Smooth muscle cell (in vitro differentiated cells): ENCODE measurements at regions not wholly inside any gene's neighbourhood (a gene's known extent, or its start where the extent isn't known, plus 50 kb on each side); places are given as distances from the start of the nearest gene placed in this dataset.

Source experiments
- DNase-seq: peaks from one replicate; lab custom pipeline; 2025; ENCODE audit not compliant: unreplicated experiment; lab: John Stamatoyannopoulos, UW
- H2AFZ ChIP-seq: fragments of 200-600 bp; sonication (generic); 2 replicates; pipeline ENCODE4 v1.6.0; 2016; ENCODE audit warnings: antibody characterized with exemption, low read depth, mild to moderate bottlenecking
- H3F3A ChIP-seq: fragments of 200-600 bp; sonication (generic); 2 replicates; pipeline ENCODE4 v1.6.0; 2017; ENCODE audit warnings: antibody characterized with exemption, low read depth
- H3K27ac ChIP-seq: fragments of 200-600 bp; sonication (generic); 2 replicates; pipeline ENCODE4 v1.5.1; 2016; ENCODE audit warnings: low read depth, mild to moderate bottlenecking
- H3K27me3 ChIP-seq: fragments of 200-600 bp; sonication (generic); 2 replicates; pipeline ENCODE4 v1.6.1; 2016; ENCODE audit warnings: low read depth, mild to moderate bottlenecking
- H3K36me3 ChIP-seq: fragments of 200-600 bp; sonication (generic); 2 replicates; pipeline ENCODE4 v1.5.1; 2016; ENCODE audit warnings: low read depth
- H3K4me1 ChIP-seq: fragments of 200-600 bp; sonication (generic); 2 replicates; pipeline ENCODE4 v1.5.1; 2016; ENCODE audit warnings: low read depth
- H3K4me2 ChIP-seq: fragments of 200-600 bp; sonication (generic); 2 replicates; pipeline ENCODE4 v1.6.0; 2016; ENCODE audit warnings: mild to moderate bottlenecking
- H3K4me3 ChIP-seq: fragments of 200-600 bp; sonication (generic); 2 replicates; pipeline ENCODE4 v1.5.1; 2016; ENCODE audit warnings: mild to moderate bottlenecking
- H3K79me2 ChIP-seq: fragments of 200-600 bp; sonication (generic); 2 replicates; pipeline ENCODE4 v1.6.0; 2016; ENCODE audit warnings: low read depth, mild to moderate bottlenecking
- H3K9ac ChIP-seq: fragments of 200-600 bp; sonication (generic); 2 replicates; pipeline ENCODE4 v1.6.0; 2016; ENCODE audit warnings: low read depth
- H3K9me3 ChIP-seq: fragments of 200-600 bp; sonication (generic); replicated peaks from 2 replicates; pipeline ENCODE4 v1.5.1; 2016; ENCODE audit warnings: low read depth
- H4K20me1 ChIP-seq: fragments of 200-600 bp; sonication (generic); 2 replicates; pipeline ENCODE4 v1.6.0; 2016; ENCODE audit warnings: low read depth
- CTCF ChIP-seq: fragments of 200-600 bp; sonication (generic); IDR thresholded peaks from 2 replicates; pipeline ENCODE4 v1.5.1; 2017; ENCODE audit warnings: borderline replicate concordance, mild to moderate bottlenecking, antibody characterized with exemption; ENCODE audit not compliant: insufficient read depth, poor library complexity, severe bottlenecking
- WGBS: methylation state at CpG from one replicate; pipeline ENCODE4 v1.1.7; 2016; ENCODE audit warnings: low lambda C conversion rate; 5-methylcytosine and 5-hydroxymethylcytosine counted together

- no peaks in the 10 kb centered on the region for H3K79me2 ChIP-seq
- H3F3A ChIP-seq: no peaks in the 10 kb centered on the region
- DNase-seq: no peak
- no peak for TF ChIP-seq CTCF
- no peak overlapping the region for H2AFZ ChIP-seq
- WGBS: 90% methylated on average over 3 of the region's 3 CpGs
- H3K27me3 ChIP-seq: no peaks in the 10 kb centered on the region
- no peak overlapping the region for H3K27ac ChIP-seq
- no peak overlapping the region for H3K4me2 ChIP-seq
- H3K9ac ChIP-seq: no peak overlapping the region
- no peaks in the 10 kb centered on the region for H3K9me3 ChIP-seq
- H3K36me3 ChIP-seq: no peaks in the 10 kb centered on the region
- H3K4me1 ChIP-seq: no peaks in the 10 kb centered on the region
- no peak overlapping the region for H3K4me3 ChIP-seq
- no peaks in the 10 kb centered on the region for H4K20me1 ChIP-seq
Measured at GRCh38 chr13:55497486-55497885, 1643.2 kb upstream of the PRR20A start.

GRCh38 chr13:55500694-55501093 lies 1640.0 kb upstream of the PRR20A start:
- 93% methylated on average over 2 of the region's 2 CpGs for WGBS
- Histone ChIP-seq H3K4me2 (no peak overlapping the region), H3K79me2 (no peaks in the 10 kb centered on the region), H3K27ac (no peak overlapping the region), H2AFZ (no peak overlapping the region), H3K4me3 (no peak overlapping the region), H3K4me1 (no peaks in the 10 kb centered on the region), H3K36me3 (no peaks in the 10 kb centered on the region), H4K20me1 (no peaks in the 10 kb centered on the region), H3K27me3 (no peaks in the 10 kb centered on the region), H3K9me3 (no peaks in the 10 kb centered on the region), H3F3A (no peaks in the 10 kb centered on the region), H3K9ac (no peak overlapping the region)
- no peak for TF ChIP-seq CTCF
- no peak for DNase-seq

DNA sequence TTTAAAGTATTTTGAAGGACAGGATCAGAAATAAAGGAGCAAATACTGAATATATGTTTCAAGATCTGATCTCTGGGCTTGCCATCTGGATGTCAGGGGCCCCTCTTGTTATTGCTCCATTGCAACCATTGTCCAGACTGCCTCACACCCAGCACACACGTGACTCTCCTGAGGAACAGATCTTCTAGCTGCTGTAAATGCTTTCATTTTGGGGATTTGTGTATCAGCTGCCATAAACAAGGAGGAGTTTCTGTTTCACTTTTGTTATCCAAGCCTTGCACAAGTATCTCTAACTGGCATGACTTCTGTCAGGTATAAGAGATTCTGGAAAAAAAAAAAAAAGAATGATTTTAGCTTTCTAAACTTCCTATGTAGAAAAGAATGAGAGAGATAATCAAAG lies 1624.1 kb upstream of the PRR20A start:
- H3K4me1 ChIP-seq: no peaks in the 10 kb centered on the region
- no peak overlapping the region for H3K27ac ChIP-seq
- 50% methylated on average over 1 of the region's 1 CpG for WGBS
- DNase-seq: no peak
- H3K79me2 ChIP-seq: no peaks in the 10 kb centered on the region
- H3K4me2 ChIP-seq: no peak overlapping the region
- H3K9me3 ChIP-seq: no peaks in the 10 kb centered on the region
- no peak overlapping the region for H3K9ac ChIP-seq
- no peaks in the 10 kb centered on the region for H3F3A ChIP-seq
- H3K4me3 ChIP-seq: no peak overlapping the region
- H3K36me3 ChIP-seq: no peaks in the 10 kb centered on the region
- no peaks in the 10 kb centered on the region for H3K27me3 ChIP-seq
- no peaks in the 10 kb centered on the region for H4K20me1 ChIP-seq
- H2AFZ ChIP-seq: peak overlapping the region; percentile 87
- no peak for TF ChIP-seq CTCF

- DNase-seq: no peak
- H3K9me3 ChIP-seq: no peaks in the 10 kb centered on the region
- peak overlapping the region; percentile 87 for H2AFZ ChIP-seq
- no peak overlapping the region for H3K9ac ChIP-seq
- no peaks in the 10 kb centered on the region for H3K27me3 ChIP-seq
- H4K20me1 ChIP-seq: no peaks in the 10 kb centered on the region
- 35% methylated on average over 1 of the region's 1 CpG for WGBS
- H3K27ac ChIP-seq: no peak overlapping the region
- H3K4me1 ChIP-seq: no peaks in the 10 kb centered on the region
- H3K79me2 ChIP-seq: no peaks in the 10 kb centered on the region
- no peaks in the 10 kb centered on the region for H3K36me3 ChIP-seq
- no peak overlapping the region for H3K4me3 ChIP-seq
- H3K4me2 ChIP-seq: no peak overlapping the region
- peak; percentile 38 for TF ChIP-seq CTCF
- no peaks in the 10 kb centered on the region for H3F3A ChIP-seq
Measured at GRCh38 chr13:55517312-55517711, 1623.4 kb upstream of the PRR20A start.
